ENCODE measurements at regions not wholly inside any gene's neighbourhood (a gene's known extent, or its start where the extent isn't known, plus 50 kb on each side); places are given as distances from the start of the nearest gene placed in this dataset.

DNA sequence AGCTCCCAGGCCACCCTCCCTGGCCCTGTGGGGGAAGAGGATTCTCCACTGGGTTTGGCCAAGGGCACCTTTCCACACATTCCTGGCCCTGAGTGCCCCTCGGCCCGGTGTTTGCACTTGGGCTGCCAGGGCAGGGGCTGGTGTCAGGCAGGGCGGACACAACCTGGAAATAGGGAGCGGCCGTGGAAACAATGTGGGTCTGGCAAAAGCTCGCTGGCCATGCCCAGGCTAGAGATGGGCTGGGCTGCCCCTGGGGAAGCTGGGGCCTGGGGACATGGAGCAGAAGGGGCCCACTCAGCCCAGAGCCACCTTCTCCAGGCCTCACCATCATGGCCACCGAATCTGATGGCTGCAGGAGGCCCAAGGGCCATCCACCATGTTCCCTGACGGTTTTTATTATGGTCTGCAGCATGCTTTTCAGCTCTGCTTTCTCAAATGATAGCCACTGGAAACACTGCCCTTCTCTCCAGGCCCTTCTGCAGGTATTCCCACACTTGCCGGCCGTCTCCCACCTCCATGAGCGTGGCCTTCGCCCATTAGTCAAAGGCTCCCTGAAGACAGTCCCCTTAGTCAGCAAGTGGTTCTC, 275.1 kb downstream of the CYP26B1 start:
- Histone ChIP-seq H3K27ac (no peak overlapping the region), H3K9me3 (no peaks in the 10 kb centered on the region), H3K4me3 (no peak overlapping the region), H3K36me3 (no peaks in the 10 kb centered on the region), H3K4me1 (replicated peaks) (no peaks in the 10 kb centered on the region), H3K27me3 (replicated peaks; ENCODE audit: insufficient read depth) (no peaks in the 10 kb centered on the region)
- intact Hi-C loops (cut with DNase I) = no loop called here
- no peak for DNase-seq (ENCODE audit: low spot score)
- WGBS = 94% methylated on average over 11 of the region's 12 CpGs
- TF ChIP-seq, protein P1, sequence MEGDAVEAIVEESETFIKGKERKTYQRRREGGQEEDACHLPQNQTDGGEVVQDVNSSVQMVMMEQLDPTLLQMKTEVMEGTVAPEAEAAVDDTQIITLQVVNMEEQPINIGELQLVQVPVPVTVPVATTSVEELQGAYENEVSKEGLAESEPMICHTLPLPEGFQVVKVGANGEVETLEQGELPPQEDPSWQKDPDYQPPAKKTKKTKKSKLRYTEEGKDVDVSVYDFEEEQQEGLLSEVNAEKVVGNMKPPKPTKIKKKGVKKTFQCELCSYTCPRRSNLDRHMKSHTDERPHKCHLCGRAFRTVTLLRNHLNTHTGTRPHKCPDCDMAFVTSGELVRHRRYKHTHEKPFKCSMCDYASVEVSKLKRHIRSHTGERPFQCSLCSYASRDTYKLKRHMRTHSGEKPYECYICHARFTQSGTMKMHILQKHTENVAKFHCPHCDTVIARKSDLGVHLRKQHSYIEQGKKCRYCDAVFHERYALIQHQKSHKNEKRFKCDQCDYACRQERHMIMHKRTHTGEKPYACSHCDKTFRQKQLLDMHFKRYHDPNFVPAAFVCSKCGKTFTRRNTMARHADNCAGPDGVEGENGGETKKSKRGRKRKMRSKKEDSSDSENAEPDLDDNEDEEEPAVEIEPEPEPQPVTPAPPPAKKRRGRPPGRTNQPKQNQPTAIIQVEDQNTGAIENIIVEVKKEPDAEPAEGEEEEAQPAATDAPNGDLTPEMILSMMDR (IDR thresholded peaks at IDR 0.05) = no peak

DNA sequence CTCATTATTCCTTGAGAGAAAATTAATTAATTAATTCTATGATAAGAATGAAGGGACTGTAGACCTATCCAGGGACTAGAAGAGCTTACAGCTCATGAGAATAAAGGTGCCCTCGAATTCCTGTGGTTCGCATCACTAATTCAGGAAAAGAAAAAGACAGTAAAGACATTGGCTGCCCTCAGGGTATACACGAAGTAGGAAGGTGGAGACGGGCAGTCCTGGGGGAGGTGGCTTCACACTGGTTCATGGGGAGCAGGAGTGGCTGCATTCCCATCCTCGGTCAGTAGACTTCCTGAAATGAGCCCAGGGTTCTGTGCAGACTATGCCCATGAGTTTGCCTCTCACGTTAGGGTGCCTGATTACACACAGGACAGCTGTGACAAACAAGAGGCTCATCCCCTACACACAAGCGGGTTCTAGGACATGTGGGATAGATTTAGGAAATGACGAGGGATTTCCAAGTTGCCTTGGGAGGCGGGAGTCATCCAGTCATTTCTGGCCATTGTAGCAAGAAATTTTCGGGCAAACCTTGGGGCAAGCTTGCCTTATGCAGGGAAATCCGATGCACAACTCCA, 282.2 kb downstream of the CYP26B1 start:
- Histone ChIP-seq H3K4me3 (no peak overlapping the region), H3K4me1 (replicated peaks) (no peaks in the 10 kb centered on the region), H3K36me3 (no peaks in the 10 kb centered on the region), H3K9me3 (no peaks in the 10 kb centered on the region), H3K27ac (no peak overlapping the region), H3K27me3 (replicated peaks; ENCODE audit: insufficient read depth) (no peaks in the 10 kb centered on the region)
- no peak for DNase-seq (ENCODE audit: low spot score)
- TF ChIP-seq, protein P1 (IDR thresholded peaks at IDR 0.05) = no peak
- TF ChIP-seq POLR2A (IDR thresholded peaks at IDR 0.05) (no peak), POLR2AphosphoS5 (IDR thresholded peaks at IDR 0.05) (no peak)
- 74% methylated on average over 11 of the region's 11 CpGs for WGBS
- intact Hi-C loops (cut with DNase I) = no loop called here

DNA sequence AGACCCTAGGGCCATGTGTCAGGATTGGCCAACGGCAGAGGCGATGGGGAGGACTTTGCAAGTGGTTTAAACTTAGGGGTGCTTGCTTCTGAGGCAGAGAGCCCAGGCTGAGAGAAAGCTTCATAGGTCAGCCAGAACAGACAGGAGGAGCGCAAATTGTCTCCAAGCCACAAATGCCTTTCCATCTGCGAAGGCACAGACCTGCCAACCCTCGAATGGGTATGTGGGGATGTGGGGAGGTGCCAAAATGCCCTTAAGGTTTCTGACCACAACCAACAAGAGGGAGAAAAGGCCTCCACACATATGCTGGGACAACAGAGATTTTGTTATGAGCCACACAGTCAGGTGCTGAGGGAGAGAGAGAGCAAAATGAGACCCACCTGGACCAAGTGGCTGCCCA, 283.6 kb downstream of the CYP26B1 start:
- intact Hi-C loops (cut with DNase I) = no loop called here
- 93% methylated on average over 5 of the region's 5 CpGs for WGBS
- H3K4me1 ChIP-seq (replicated peaks) = no peaks in the 10 kb centered on the region
- no peak for DNase-seq (ENCODE audit: low spot score)
- no peak overlapping the region for H3K4me3 ChIP-seq
- no peaks in the 10 kb centered on the region for H3K9me3 ChIP-seq
- H3K27ac ChIP-seq = no peak overlapping the region
- H3K36me3 ChIP-seq = no peaks in the 10 kb centered on the region
- H3K27me3 ChIP-seq (replicated peaks; ENCODE audit: insufficient read depth) = no peaks in the 10 kb centered on the region
- no peak for TF ChIP-seq POLR2AphosphoS5 (IDR thresholded peaks at IDR 0.05)
- TF ChIP-seq, protein P1 (IDR thresholded peaks at IDR 0.05) = no peak
- TF ChIP-seq POLR2A (IDR thresholded peaks at IDR 0.05) = no peak

DNA sequence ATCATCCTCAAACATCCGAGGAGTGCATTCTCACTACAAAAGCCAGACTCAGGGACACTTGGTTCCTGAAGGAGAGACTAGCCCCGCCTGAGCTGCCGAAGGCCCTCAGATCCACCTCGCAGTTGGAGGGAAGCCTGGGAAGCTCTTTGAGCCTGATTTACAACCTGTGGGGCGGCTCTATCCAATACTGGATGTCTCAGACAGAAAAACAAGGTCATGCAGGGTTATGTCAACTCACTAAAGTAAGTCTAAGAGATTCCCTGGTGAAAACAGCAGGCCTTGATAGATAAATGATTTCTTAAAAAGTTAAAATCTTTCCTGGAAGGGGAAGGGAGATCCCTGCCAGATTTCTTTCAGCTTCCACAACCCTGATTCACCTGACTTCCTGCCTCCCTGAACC, 284.3 kb downstream of the CYP26B1 start:
- whole genome bisulfite sequencing = 11% methylated on average over 5 of the region's 5 CpGs
- TF ChIP-seq POLR2A (IDR thresholded peaks at IDR 0.05) (no peak), POLR2AphosphoS5 (IDR thresholded peaks at IDR 0.05) (no peak)
- TF ChIP-seq, protein P1 (IDR thresholded peaks at IDR 0.05) = no peak
- peak; percentile 28 for DNase-seq (ENCODE audit: low spot score)
- no peaks in the 10 kb centered on the region for H3K9me3 ChIP-seq
- H3K27me3 ChIP-seq (replicated peaks; ENCODE audit: insufficient read depth) = no peaks in the 10 kb centered on the region
- H3K36me3 ChIP-seq = no peaks in the 10 kb centered on the region
- H3K4me1 ChIP-seq (replicated peaks) = no peaks in the 10 kb centered on the region
- H3K4me3 ChIP-seq = no peak overlapping the region
- intact Hi-C loops (cut with DNase I) = no loop called here
- H3K27ac ChIP-seq = no peak overlapping the region

DNA sequence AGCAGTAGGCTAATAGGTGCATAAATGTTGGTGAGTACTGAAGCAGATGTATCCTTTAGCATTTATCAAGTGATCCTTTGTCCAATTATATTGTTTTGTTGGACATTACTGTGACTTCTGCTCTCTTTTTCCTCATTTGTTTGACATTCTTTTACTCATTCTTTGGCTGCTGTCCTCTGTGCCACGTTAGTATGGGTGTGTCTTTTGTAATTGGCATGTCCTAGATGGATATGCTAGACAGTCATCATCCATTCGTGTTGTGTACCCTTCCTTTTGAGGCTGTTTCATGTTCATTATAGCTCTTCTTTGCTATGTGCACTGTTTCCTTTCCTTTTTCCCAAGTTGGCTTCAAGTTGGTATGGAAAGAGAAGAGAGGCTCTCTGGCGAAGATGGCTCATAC, 284.7 kb downstream of the CYP26B1 start:
- H3K9me3 ChIP-seq = no peaks in the 10 kb centered on the region
- WGBS = 35% methylated on average over 3 of the region's 3 CpGs
- TF ChIP-seq, protein P1 (IDR thresholded peaks at IDR 0.05) = no peak
- no peak for TF ChIP-seq POLR2AphosphoS5 (IDR thresholded peaks at IDR 0.05)
- no peak for TF ChIP-seq POLR2A (IDR thresholded peaks at IDR 0.05)
- no peaks in the 10 kb centered on the region for H3K36me3 ChIP-seq
- intact Hi-C loops (cut with DNase I) = no loop called here
- no peak overlapping the region for H3K27ac ChIP-seq
- no peaks in the 10 kb centered on the region for H3K27me3 ChIP-seq (replicated peaks; ENCODE audit: insufficient read depth)
- no peak overlapping the region for H3K4me3 ChIP-seq
- no peaks in the 10 kb centered on the region for H3K4me1 ChIP-seq (replicated peaks)
- no peak for DNase-seq (ENCODE audit: low spot score)

Data from prostate gland (tissue), 2 donors.